Endothelial cell of umbilical vein (primary cell): ENCODE measurements at regions not wholly inside any gene's neighbourhood (a gene's known extent, or its start where the extent isn't known, plus 50 kb on each side); places are given as distances from the start of the nearest gene placed in this dataset.

Experiments
- BruUV-seq: library from RNA; stranded (reverse); fragments of 400-500 nt; replicated peaks from 2 replicates; lab custom pipeline; 2021; lab: Mats Ljungman, UMichigan
- CTCF ChIA-PET: fragments of 300-600, 350-600 bp; sonication (Branson Sonifier 250); formaldehyde crosslinking; loops from one replicate; lab custom pipeline; 2021; ENCODE audit warnings: antibody characterized with exemption, inconsistent platforms; lab: Charles Lee
- POLR2A ChIA-PET: fragments of 300-600, 350-600 bp; sonication (Branson Sonifier 250); formaldehyde crosslinking; loops from one replicate; lab custom pipeline; 2021; ENCODE audit warnings: antibody characterized with exemption, inconsistent platforms; lab: Charles Lee
- DNase-seq: peaks from one replicate; pipeline ENCODE4 v3.0.0-alpha.2; 2011; ENCODE audit warnings: low read depth, low spot score
- FAIRE-seq: peaks from 2 replicates; lab custom pipeline; 2011; peaks lifted over from hg19 to GRCh38; lab: Jason Lieb, UNC
- H2AFZ ChIP-seq: 2 replicates; pipeline ENCODE4 v1.6.0; 2012; ENCODE audit warnings: low read depth, low read length, control low read depth, inconsistent platforms
- H3K27ac ChIP-seq: 2 replicates; pipeline ENCODE4 v1.5.1; 2011; ENCODE audit warnings: low read depth, mild to moderate bottlenecking, control low read depth, low read length, moderate library complexity; ENCODE audit not compliant: insufficient read depth
- H3K27me3 ChIP-seq, 2 experiments: 2 replicates each; pipeline versions ENCODE4 v1.6.0 to v1.6.1; 2011; ENCODE audit warnings: low read length in 2 of 2, mixed read lengths in 1 of 2; ENCODE audit not compliant: control insufficient read depth in 2 of 2, insufficient read depth in 2 of 2
- H3K36me3 ChIP-seq, 2 experiments: 2 replicates in 1 of 2; 3 replicates in 1 of 2; pipeline ENCODE4 v1.5.1; 2011; ENCODE audit warnings: low read length in 2 of 2, mild to moderate bottlenecking in 1 of 2, moderate library complexity in 1 of 2; ENCODE audit not compliant: control insufficient read depth in 2 of 2, insufficient read depth in 2 of 2; ENCODE audit errors: extremely low read depth in 1 of 2
- H3K4me1 ChIP-seq: 3 replicates; pipeline ENCODE4 v1.5.1; 2011; ENCODE audit warnings: mild to moderate bottlenecking, low read length; ENCODE audit not compliant: control insufficient read depth, insufficient read depth; ENCODE audit errors: extremely low read depth
- H3K4me2 ChIP-seq: 2 replicates; pipeline ENCODE4 v1.6.1; 2011; ENCODE audit warnings: low read length, control low read depth, mixed read lengths; ENCODE audit not compliant: insufficient read depth
- H3K4me3 ChIP-seq, 3 experiments: fragments of 200-600 bp in 1 of 3; sonication (generic), shearing (Covaris generic) in 1 of 3; replicated peaks in 1 of 3; 2 replicates each; pipeline ENCODE4 v1.5.1; 2011 to 2016; ENCODE audit warnings: control low read depth in 3 of 3, low read length in 3 of 3, mild to moderate bottlenecking in 2 of 3, inconsistent platforms in 1 of 3, low read depth in 1 of 3, moderate library complexity in 1 of 3; ENCODE audit not compliant: insufficient read depth in 1 of 3
- H3K79me2 ChIP-seq: 2 replicates; pipeline ENCODE4 v1.6.0; 2012; ENCODE audit warnings: low read length, inconsistent platforms; ENCODE audit not compliant: control insufficient read depth, insufficient read depth
- H3K9ac ChIP-seq: replicated peaks from 2 replicates; pipeline ENCODE3; 2011; ENCODE audit warnings: low read length, control low read depth; ENCODE audit not compliant: insufficient read depth; ENCODE audit errors: extremely low read depth
- H3K9me1 ChIP-seq: replicated peaks from 3 replicates; pipeline ENCODE4 v1.6.0; 2011; ENCODE audit warnings: mild to moderate bottlenecking, low read length; ENCODE audit not compliant: control insufficient read depth, insufficient read depth; ENCODE audit errors: extremely low read depth
- H3K9me3 ChIP-seq: replicated peaks from 2 replicates; pipeline ENCODE4 v1.5.1; 2012; ENCODE audit warnings: low read length, inconsistent platforms; ENCODE audit not compliant: control insufficient read depth, insufficient read depth
- H4K20me1 ChIP-seq: replicated peaks from 2 replicates; pipeline ENCODE3; 2011; ENCODE audit warnings: mild to moderate bottlenecking, low read length; ENCODE audit not compliant: control insufficient read depth, insufficient read depth; ENCODE audit errors: extremely low read depth
- CTCF ChIP-seq, 2 donors: IDR thresholded peaks; 1 replicate in 1 of 2; 2 replicates in 1 of 2; pipeline ENCODE4 v1.5.1; 2011; ENCODE audit warnings: low read length in 2 of 2, mild to moderate bottlenecking in 2 of 2, moderate library complexity in 2 of 2, control low read depth in 1 of 2, inconsistent platforms in 1 of 2, low read depth in 1 of 2; ENCODE audit not compliant: insufficient read depth in 1 of 2; ENCODE audit errors: extremely low read depth in 1 of 2
- EZH2 ChIP-seq: IDR thresholded peaks from 2 replicates; pipeline ENCODE4 v1.6.1; 2012; ENCODE audit warnings: borderline replicate concordance, low read depth, mild to moderate bottlenecking, moderate library complexity, low read length, inconsistent platforms; ENCODE audit not compliant: severe bottlenecking
- FOS ChIP-seq: IDR thresholded peaks from 2 replicates; pipeline ENCODE4 v1.6.1; 2011; ENCODE audit warnings: mild to moderate bottlenecking, low read length, moderate library complexity, borderline replicate concordance; ENCODE audit not compliant: insufficient read depth
- GATA2 ChIP-seq: IDR thresholded peaks from 2 replicates; pipeline ENCODE4 v1.7.0; 2011; ENCODE audit warnings: low read depth, mild to moderate bottlenecking, moderate library complexity, mixed read lengths, low read length; ENCODE audit not compliant: insufficient read length, insufficient read depth
- JUN ChIP-seq: IDR thresholded peaks from 2 replicates; pipeline ENCODE4 v1.6.1; 2011; ENCODE audit warnings: borderline replicate concordance, low read depth; ENCODE audit not compliant: insufficient read length, insufficient read depth
- MAX ChIP-seq: IDR thresholded peaks from 2 replicates; pipeline ENCODE4 v1.6.1; 2011; ENCODE audit not compliant: insufficient read depth, insufficient read length
- MYC ChIP-seq: IDR thresholded peaks from one replicate; pipeline ENCODE4 v1.6.1; 2011; ENCODE audit warnings: mild to moderate bottlenecking, low read depth, low read length
- POLR2A ChIP-seq: IDR thresholded peaks from 2 replicates; pipeline ENCODE4 v1.6.1; 2012; ENCODE audit warnings: low read depth, mild to moderate bottlenecking, control low read depth, low read length
- POLR2AphosphoS5 ChIP-seq: IDR thresholded peaks from 2 replicates; pipeline ENCODE4 v1.6.1; 2012; ENCODE audit warnings: low read depth, mild to moderate bottlenecking, control low read depth, low read length, moderate library complexity; ENCODE audit not compliant: insufficient read depth
- dilution Hi-C: fragments of 300-500 bp; cut with MboI; formaldehyde crosslinking; loops from one replicate; pipeline ENCODE4 v1.15.0; 2019; ENCODE audit warnings: low sequenced_read_pairs; ENCODE audit not compliant: extremely low pct_ligation_motif_present
- intact Hi-C: fragments of 100-400 bp; cut with micrococcal nuclease; formaldehyde crosslinking; loops from one replicate; pipeline ENCODE4 v1.10.0; 2022

- no peak for DNase-seq
- ChIA-PET CTCF (no interaction called here), POLR2A (no interaction called here)
- Histone ChIP-seq H3K4me2 (no peak overlapping the region), H2AFZ (no peak overlapping the region), H3K4me1 (no peaks in the 10 kb centered on the region), H3K9ac (no peak overlapping the region), H3K9me1 (no peaks in the 10 kb centered on the region), H4K20me1 (no peaks in the 10 kb centered on the region), H3K9me3 (peaks cover 8% of the 10 kb centered on the region), H3K36me3 (no peaks in the 10 kb centered on the region), H3K27me3 (no peaks in the 10 kb centered on the region), H3K27ac (no peak overlapping the region), H3K79me2 (no peaks in the 10 kb centered on the region), H3K4me3 (no peak overlapping the region)
- no peak for FAIRE-seq
- BruUV-seq, result no TSS peak
- TF ChIP-seq POLR2A, result no peak
- no peak for TF ChIP-seq MAX
- TF ChIP-seq GATA2, result no peak
- no peak for TF ChIP-seq CTCF (IDR thresholded peaks at IDR 0.05; ENCODE audit: extremely low read depth in 1 of 2, insufficient read depth in 1 of 2, low read depth in 1 of 2, low read length in 2 of 2)
- TF ChIP-seq POLR2AphosphoS5, result no peak
- no peak for TF ChIP-seq JUN
- no peak for TF ChIP-seq FOS
- no peak for TF ChIP-seq EZH2
- TF ChIP-seq MYC, result no peak
- dilution Hi-C loops (no loop called here), intact Hi-C loops (no loop called here)
Observed at GRCh38 chr2:125839945-125840344, 816.0 kb upstream of the GYPC start.
